GM18909 (cell line): ENCODE measurements at regions not wholly inside any gene's neighbourhood (a gene's known extent, or its start where the extent isn't known, plus 50 kb on each side); places are given as distances from the start of the nearest gene placed in this dataset.

Experiments used
- ATAC-seq: cut with Tn5 transposase; IDR thresholded peaks from one replicate; pipeline ENCODE4 v1.9.1; 2021; ENCODE audit warnings: mild to moderate bottlenecking; ENCODE audit not compliant: unreplicated experiment, poor library complexity

- ATAC-seq = no peak
Observed at GRCh38 chr2:217398101-217398500, 538.2 kb upstream of the TNP1 start.

DNA sequence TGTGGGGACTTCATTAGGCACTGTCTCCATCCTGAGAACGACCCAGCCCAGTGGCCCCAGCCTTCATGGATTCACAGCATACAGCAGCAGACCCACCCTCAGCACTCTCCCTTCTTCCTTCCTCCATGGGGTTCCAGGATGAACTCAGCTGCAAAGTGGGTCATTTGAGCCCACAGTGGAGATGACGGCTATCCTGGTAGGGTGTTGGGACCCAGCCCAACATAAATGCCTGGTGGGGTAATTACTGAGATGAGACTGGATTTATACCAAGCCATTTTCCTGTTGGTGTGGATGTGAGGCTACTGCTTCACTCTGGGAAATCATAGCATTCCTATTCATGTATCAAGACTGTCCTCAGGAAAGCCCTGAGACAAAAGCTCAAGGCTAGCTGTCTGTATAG is 536.7 kb upstream of the TNP1 start:
- ATAC-seq = no peak

GRCh38 chr2:217396165-217396564 is 536.3 kb upstream of the TNP1 start:
- no peak for ATAC-seq

DNA sequence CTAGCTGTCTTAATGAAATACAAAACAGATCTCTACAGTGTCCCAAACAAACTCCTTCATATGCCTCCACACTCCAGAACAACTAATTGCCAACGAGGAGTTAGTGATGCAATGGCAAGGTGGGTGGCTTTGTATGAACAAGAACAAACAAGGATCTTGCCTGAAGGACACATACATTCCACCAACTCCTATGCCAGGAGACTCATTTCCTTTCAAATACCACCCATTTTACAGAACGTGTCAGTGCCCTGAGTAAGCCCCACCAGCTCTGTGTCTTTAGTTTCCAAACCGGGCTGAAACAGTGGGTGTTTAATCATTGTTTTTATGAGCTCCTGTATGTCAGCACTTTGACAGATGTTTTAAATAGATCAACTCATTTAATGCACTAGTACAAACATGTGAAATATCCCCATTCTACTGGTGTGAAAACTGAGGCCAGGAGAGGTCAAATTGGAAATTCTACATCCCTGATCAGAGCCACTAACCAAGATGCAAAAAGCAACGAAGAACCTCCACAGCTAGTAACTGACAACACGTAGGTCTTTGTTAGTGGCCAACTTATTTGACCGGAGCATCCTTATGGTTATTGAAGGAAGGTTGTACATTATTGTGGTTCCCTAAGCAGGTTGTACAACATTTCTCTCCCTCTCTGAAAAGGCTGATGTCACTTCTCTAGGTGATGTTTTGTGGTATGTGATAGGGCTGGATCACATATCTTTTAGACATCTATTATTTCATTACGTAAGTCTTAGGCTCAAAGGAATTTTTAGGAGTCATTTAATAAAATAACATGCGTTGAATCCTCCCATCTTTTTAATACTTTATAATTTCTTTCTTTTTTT is 534.9 kb upstream of the TNP1 start:
- no peak for ATAC-seq

DNA sequence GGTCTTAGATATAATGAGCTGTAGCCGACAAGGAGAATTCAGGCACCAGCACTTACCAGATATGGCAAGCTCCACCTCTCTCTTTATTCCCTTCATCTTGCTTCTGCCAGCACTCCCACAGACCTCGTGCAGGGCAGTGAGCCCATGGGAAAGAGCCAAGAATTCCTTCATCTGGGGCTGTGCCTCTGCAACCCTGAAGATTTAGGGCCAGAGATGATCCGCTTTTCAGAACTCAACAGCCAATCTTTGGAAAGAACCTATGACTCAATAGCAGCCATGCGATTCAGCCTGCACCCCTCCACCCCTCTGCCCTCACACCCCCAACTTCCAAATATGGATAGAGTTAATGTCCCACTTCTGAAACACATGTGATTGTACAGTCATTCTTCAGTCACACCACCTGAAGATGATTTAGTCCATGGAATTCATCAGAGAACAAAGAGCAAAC is 533.7 kb upstream of the TNP1 start:
- no peak for ATAC-seq

DNA sequence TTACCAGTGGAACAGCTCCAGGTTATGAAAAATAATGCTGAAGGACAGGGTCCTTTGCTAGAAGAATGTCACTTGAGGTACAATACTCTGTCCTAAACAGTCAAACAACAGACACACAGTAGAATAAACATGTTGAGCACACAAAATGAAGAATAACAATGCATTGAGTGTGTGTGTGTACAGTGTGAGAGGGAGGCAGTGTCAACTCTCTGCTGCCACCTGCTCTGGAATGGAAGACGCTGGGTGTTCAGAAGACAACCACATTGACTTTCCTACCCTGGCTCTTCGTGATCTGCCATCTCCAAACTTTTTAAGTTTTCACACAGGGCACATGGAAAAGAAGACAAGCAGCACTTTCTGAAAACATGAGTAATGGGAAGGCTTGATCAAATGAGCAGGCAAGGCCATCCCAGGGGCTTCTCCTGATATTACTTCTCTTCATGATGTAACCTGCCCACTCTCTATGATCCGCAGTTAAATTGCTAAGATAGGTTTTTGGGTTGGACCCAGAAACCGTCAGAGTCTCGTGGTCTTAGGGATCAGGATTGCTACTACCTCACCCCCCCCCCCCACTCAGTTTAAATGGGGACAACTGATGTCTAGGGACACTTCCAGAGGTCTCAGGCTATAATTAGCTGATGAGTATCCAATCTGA is 533.2 kb upstream of the TNP1 start:
- no peak for ATAC-seq

GRCh38 chr2:217387776-217388387 is 528.0 kb upstream of the TNP1 start:
- ATAC-seq = no peak

DNA sequence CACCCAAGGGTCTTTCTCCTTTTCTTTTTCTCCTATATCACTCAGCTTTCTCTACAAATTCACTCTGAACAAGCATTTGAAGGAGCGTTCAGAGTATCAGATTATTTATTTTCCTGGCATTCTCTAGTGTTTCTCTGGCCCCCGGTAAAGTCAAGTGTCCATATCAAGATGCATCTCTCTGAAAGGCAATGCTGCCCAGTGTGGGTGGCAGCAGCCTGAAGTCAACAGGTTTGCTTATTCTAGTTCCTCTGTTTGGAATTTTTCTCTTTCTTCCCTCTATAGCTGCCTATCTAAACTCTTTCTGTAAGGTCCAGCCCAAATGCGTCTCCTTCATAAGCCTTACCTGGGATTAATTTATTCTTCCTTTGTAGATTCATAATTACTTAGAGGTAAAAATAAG is 526.2 kb upstream of the TNP1 start:
- ATAC-seq = no peak

DNA sequence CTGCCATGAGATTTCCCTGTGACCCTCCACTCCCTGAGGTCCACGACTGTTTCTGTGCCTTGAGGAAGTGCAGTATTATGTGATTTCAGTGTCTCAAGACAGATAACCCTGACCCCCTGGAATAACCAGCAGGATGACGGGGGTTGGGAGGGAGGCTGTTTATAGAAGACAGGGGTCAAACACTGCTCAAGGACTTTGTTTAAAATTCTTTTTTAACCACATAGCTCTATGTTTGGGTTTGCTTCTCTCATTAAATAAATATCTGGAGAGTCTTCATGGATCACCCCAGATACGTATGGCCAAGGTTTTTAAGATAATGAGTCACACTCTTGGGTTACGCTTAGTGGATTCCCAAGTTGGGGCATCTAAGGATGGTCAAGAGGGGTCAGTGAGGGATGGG is 523.8 kb upstream of the TNP1 start:
- no peak for ATAC-seq

DNA sequence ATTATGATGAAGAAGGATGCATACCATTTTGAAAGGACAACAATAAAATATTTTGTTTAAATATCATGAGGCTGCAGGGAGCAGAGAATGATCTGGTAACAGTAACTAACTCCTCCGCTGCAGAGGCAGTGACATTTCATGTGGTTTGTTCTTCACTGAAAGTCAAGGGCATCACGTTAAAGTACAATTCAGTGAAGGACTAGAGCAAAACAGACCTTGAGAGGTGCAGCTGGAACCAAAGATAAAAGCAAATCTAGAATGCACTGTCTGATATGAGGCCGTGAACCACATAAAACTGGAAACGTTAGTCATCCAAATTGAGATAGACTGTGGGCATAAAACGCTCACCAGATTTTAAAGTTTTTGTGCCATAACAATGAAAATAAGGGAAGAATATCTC is 522.9 kb upstream of the TNP1 start:
- no peak for ATAC-seq

DNA sequence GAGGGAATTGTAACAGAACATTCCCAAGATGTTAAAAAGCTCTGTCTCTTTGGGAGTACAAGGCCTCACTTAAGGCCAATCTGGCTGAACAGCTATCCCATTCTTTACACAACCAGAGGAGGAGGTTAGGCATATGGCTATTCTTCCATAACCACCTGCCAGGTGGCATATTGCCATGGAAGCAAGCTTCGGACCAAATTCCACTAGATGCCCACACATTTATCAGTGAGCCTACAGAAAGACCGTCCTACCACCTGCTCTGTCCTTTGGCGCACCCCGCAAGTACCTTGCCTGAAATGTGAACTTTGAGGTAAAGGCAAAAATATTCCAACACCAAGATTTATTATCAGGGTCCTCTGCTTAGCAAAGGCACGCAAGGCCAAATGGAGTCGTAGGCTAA is 519.9 kb upstream of the TNP1 start:
- no peak for ATAC-seq

- no peak for ATAC-seq
Observed at GRCh38 chr2:217372794-217373193, 512.9 kb upstream of the TNP1 start.

- ATAC-seq = no peak
Observed at GRCh38 chr2:217371781-217372213, 511.9 kb upstream of the TNP1 start.

GRCh38 chr2:217370391-217370790 is 510.5 kb upstream of the TNP1 start:
- ATAC-seq = no peak

DNA sequence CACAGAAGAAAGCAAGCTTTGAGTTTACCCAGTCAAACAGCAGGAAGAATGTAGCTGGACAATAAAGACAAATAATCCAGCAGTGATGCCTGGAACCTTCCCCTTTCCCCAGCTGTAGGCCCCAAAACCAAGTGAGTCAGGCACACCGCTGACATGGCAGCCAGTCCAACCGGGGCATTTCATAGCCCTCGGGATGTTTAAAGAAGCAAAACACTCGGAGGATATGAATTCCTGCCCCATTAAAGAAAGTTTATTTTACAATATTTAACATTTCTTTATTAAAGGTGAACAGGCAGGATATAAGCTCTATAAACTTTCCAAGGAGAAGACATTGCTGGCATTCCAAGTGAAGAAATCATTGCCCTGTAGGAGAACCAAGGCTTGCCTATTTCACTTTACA is 507.6 kb upstream of the TNP1 start:
- ATAC-seq = no peak

DNA sequence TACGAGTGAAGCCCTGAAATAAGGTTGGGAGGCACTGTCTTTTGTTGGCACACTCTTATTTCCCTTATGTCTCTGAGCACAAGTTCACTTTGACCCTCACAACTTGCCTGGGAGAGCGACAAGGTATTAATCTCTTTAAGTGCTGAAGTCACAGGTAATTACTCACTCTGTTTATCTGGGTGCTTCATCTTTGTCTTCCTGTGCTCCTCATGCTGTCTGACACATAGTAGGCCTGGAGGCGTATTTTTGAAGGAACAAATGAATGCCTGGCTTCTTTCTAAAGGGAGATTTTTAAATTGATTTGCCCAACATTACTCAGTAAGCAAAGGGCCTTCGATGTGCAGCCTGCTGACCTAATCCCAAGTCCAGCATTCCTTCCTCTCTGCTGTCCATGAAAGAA is 507.1 kb upstream of the TNP1 start:
- no peak for ATAC-seq

DNA sequence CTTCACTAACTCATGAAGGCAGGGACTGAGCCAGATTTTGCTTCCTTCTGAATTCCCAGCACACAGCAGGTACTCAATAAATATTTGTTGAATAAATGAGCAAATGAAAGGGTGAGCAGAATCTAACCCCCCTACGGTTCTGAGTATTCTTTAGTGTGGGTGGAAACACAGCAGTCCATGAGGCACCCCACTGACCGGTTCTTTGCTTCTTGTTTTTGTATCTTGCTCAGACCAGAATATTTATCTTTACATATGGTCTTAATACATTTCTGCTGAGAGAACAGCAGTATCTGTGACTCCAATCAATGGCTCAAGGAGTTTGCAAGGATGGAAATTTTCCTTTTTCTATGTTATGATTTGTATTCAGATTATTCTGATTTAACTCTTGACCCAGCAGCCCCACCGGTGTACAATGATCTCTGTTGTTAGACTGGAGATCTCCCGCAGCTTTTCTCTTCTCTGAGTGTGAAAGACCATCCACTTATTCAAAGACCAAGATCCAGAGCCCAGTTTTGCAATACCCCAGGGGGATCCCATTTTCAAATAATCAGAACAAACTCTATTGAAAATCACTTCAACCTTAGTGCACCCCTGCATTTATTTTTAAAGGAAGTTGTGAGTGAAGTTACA is 506.5 kb upstream of the TNP1 start:
- no peak for ATAC-seq

DNA sequence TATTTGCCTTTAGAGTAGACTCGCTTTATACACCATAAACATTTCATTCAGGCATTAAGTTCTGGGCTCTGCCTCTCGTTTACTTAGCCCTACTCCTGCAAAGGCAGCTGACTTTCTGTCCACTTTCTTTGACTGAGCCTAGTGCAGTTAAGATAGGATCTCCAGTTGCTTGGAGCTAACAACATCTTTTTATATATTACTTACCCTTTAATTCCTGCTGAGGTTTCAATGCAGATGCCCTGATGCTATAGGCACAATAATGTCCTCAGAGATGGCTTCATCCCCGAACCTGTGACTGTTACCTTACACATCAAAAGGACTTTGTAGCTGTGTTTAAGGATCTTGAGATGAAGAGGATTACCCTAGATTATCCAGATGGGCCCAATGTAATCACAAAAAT is 505.8 kb upstream of the TNP1 start:
- no peak for ATAC-seq

- ATAC-seq = no peak
Observed at GRCh38 chr2:217364224-217364623, 504.4 kb upstream of the TNP1 start.

DNA sequence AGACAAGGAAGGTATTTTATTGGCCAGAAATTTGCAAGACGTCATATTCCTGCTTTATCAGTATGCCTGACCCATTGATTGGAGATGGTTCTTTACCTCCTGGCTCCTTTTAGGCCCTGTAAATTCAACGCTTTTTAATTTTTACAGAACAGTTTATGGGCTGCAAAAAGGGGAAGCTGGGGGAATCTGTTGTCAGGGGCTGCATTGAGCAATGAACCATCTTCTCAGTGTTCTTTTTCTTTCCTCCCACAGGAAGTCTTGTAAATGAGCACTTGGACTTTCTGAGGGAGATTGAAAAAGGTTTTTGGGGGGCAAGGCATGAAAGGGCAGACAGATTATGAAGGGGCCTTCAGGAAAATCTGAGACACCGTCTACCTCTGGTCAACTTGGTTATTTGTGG is 503.6 kb upstream of the TNP1 start:
- no peak for ATAC-seq

- ATAC-seq = no peak
Observed at GRCh38 chr2:217362710-217363109, 502.8 kb upstream of the TNP1 start.
